Neural progenitor cell (in vitro differentiated cells): ENCODE measurements at regions not wholly inside any gene's neighbourhood (a gene's known extent, or its start where the extent isn't known, plus 50 kb on each side); places are given as distances from the start of the nearest gene placed in this dataset.

ENCODE experiments used
- DNase-seq: peaks from one replicate; pipeline ENCODE4 v3.0.0-alpha.2; 2016; ENCODE audit warnings: low spot score
- H2AFZ ChIP-seq: fragments of 200-600 bp; sonication (generic); replicated peaks from 2 replicates; pipeline ENCODE4 v1.6.1; 2016; ENCODE audit warnings: antibody characterized with exemption
- H3F3A ChIP-seq: fragments of 200-600 bp; sonication (generic); 2 replicates; pipeline ENCODE4 v1.6.1; 2016; ENCODE audit warnings: antibody characterized with exemption, low read depth
- H3K27ac ChIP-seq: fragments of 200-600 bp; sonication (generic); 2 replicates; pipeline ENCODE4 v1.5.1; 2016; ENCODE audit warnings: mild to moderate bottlenecking
- H3K27me3 ChIP-seq: fragments of 200-600 bp; sonication (generic); 2 replicates; pipeline ENCODE4 v1.6.1; 2016; ENCODE audit warnings: mild to moderate bottlenecking, moderate library complexity
- H3K36me3 ChIP-seq: fragments of 200-600 bp; sonication (generic); 2 replicates; pipeline ENCODE4 v1.5.1; 2016
- H3K4me1 ChIP-seq: fragments of 200-600 bp; sonication (generic); 2 replicates; pipeline ENCODE4 v1.6.1; 2016; ENCODE audit warnings: mixed run types
- H3K4me2 ChIP-seq: fragments of 200-600 bp; sonication (generic); 2 replicates; pipeline ENCODE4 v1.6.1; 2016
- H3K4me3 ChIP-seq: fragments of 200-600 bp; sonication (generic); 2 replicates; pipeline ENCODE4 v1.5.1; 2016
- H3K79me2 ChIP-seq: fragments of 200-600 bp; sonication (generic); 2 replicates; pipeline ENCODE4 v1.6.1; 2016; ENCODE audit warnings: low read depth
- H3K9ac ChIP-seq: fragments of 200-600 bp; sonication (generic); 2 replicates; pipeline ENCODE4 v1.6.1; 2016
- H3K9me3 ChIP-seq: fragments of 200-600 bp; sonication (generic); 2 replicates; pipeline ENCODE4 v1.5.1; 2016; ENCODE audit warnings: low read depth
- H4K20me1 ChIP-seq: fragments of 200-600 bp; sonication (generic); 2 replicates; pipeline ENCODE4 v1.6.1; 2016; ENCODE audit warnings: low read depth
- H3K27ac Mint-ChIP-seq: 3 replicates; pipeline ENCODE4 v1.8.0; 2021; ENCODE audit warnings: mixed read lengths
- H3K27me3 Mint-ChIP-seq: 2 replicates; pipeline ENCODE4 v1.8.0; 2022; ENCODE audit warnings: low read depth, mild to moderate bottlenecking, inconsistent platforms, moderate library complexity, mixed read lengths; ENCODE audit not compliant: insufficient read depth
- H3K36me3 Mint-ChIP-seq: 3 replicates; pipeline ENCODE4 v1.8.0; 2021; ENCODE audit warnings: mixed read lengths
- H3K4me1 Mint-ChIP-seq: 3 replicates; pipeline ENCODE4 v1.8.0; 2021; ENCODE audit warnings: mixed read lengths
- H3K4me3 Mint-ChIP-seq: 3 replicates; pipeline ENCODE4 v1.8.0; 2021; ENCODE audit warnings: mild to moderate bottlenecking, moderate library complexity, mixed read lengths
- H3K9me3 Mint-ChIP-seq: 3 replicates; pipeline ENCODE4 v1.8.0; 2020; ENCODE audit warnings: mixed read lengths
- CTCF ChIP-seq: fragments of 200-600 bp; sonication (generic); IDR thresholded peaks from 2 replicates; pipeline ENCODE4 v1.5.1; 2017; ENCODE audit warnings: antibody characterized with exemption, mild to moderate bottlenecking
- EZH2 ChIP-seq: fragments of 200-600 bp; sonication (generic); IDR thresholded peaks from 2 replicates; pipeline ENCODE4 v1.6.1; 2017; ENCODE audit warnings: antibody characterized with exemption, mild to moderate bottlenecking, moderate library complexity
- EZH2phosphoT487 ChIP-seq: fragments of 200-600 bp; sonication (generic); IDR thresholded peaks from 2 replicates; pipeline ENCODE4 v1.6.1; 2017; ENCODE audit warnings: antibody characterized with exemption

GRCh38 chr14:29355846-29356245 is 571.8 kb downstream of the PRKD1 start:
- DNase-seq: no peak

GRCh38 chr14:29360656-29361055 is 567.0 kb downstream of the PRKD1 start:
- Mint-ChIP-seq H3K27ac (no peak overlapping the region), H3K36me3 (no peaks in the 10 kb centered on the region), H3K4me3 (no peak overlapping the region), H3K4me1 (peaks cover 14% of the 10 kb centered on the region), H3K9me3 (peaks cover 5% of the 10 kb centered on the region), H3K27me3 (no peaks in the 10 kb centered on the region)
- Histone ChIP-seq H3K9ac (no peak overlapping the region), H2AFZ (peak overlapping the region; percentile 38), H3K36me3 (no peaks in the 10 kb centered on the region), H3K79me2 (no peaks in the 10 kb centered on the region), H3K4me2 (no peak overlapping the region), H4K20me1 (no peaks in the 10 kb centered on the region), H3K27ac (no peak overlapping the region), H3K4me1 (peaks cover 10% of the 10 kb centered on the region), H3F3A (no peaks in the 10 kb centered on the region), H3K9me3 (peaks cover 8% of the 10 kb centered on the region), H3K27me3 (no peaks in the 10 kb centered on the region), H3K4me3 (no peak overlapping the region)
- DNase-seq: no peak
- TF ChIP-seq CTCF (no peak), EZH2 (no peak), EZH2phosphoT487 (no peak)

More at GRCh38 chr14:29355846-29356245, 571.8 kb downstream of the PRKD1 start:
- no peaks in the 10 kb centered on the region for H3K36me3 Mint-ChIP-seq
- Histone ChIP-seq H2AFZ (no peak overlapping the region), H3K4me2 (no peak overlapping the region), H3K4me1 (peaks cover 10% of the 10 kb centered on the region), H3F3A (no peaks in the 10 kb centered on the region), H3K4me3 (no peak overlapping the region), H3K27me3 (no peaks in the 10 kb centered on the region), H3K9me3 (peaks cover 15% of the 10 kb centered on the region), H3K36me3 (no peaks in the 10 kb centered on the region), H3K79me2 (no peaks in the 10 kb centered on the region), H4K20me1 (no peaks in the 10 kb centered on the region), H3K9ac (no peak overlapping the region), H3K27ac (no peak overlapping the region)
- H3K4me3 Mint-ChIP-seq: no peak overlapping the region
- no peaks in the 10 kb centered on the region for H3K27me3 Mint-ChIP-seq
- H3K9me3 Mint-ChIP-seq: no peaks in the 10 kb centered on the region
- H3K27ac Mint-ChIP-seq: no peak overlapping the region
- peaks cover 33% of the 10 kb centered on the region for H3K4me1 Mint-ChIP-seq
- TF ChIP-seq EZH2phosphoT487 (no peak), CTCF (no peak), EZH2 (no peak)

- DNase-seq: no peak
- no peaks in the 10 kb centered on the region for H3K36me3 ChIP-seq
- H3K27me3 ChIP-seq: no peaks in the 10 kb centered on the region
- H3K79me2 ChIP-seq: no peaks in the 10 kb centered on the region
- no peak overlapping the region for H3K27ac ChIP-seq
- no peak overlapping the region for H2AFZ ChIP-seq
- H3K4me2 ChIP-seq: no peak overlapping the region
- Mint-ChIP-seq H3K27ac (no peak overlapping the region), H3K9me3 (peaks cover 2% of the 10 kb centered on the region), H3K4me1 (no peaks in the 10 kb centered on the region), H3K4me3 (no peak overlapping the region), H3K36me3 (no peaks in the 10 kb centered on the region), H3K27me3 (peaks cover 3% of the 10 kb centered on the region)
- H3F3A ChIP-seq: no peaks in the 10 kb centered on the region
- H4K20me1 ChIP-seq: no peaks in the 10 kb centered on the region
- no peak overlapping the region for H3K9ac ChIP-seq
- no peak overlapping the region for H3K4me3 ChIP-seq
- H3K4me1 ChIP-seq: no peaks in the 10 kb centered on the region
- no peak for TF ChIP-seq EZH2phosphoT487
- no peak for TF ChIP-seq CTCF
- TF ChIP-seq EZH2: no peak
- peaks cover 6% of the 10 kb centered on the region for H3K9me3 ChIP-seq
These were observed 557.6 kb downstream of the PRKD1 start for GRCh38 chr14:29370024-29370423.
